Breast epithelium (tissue), 3 donors: ENCODE measurements at regions not wholly inside any gene's neighbourhood (a gene's known extent, or its start where the extent isn't known, plus 50 kb on each side); places are given as distances from the start of the nearest gene placed in this dataset.

ENCODE experiments used
- POLR2A ChIP-seq: fragments of 450-650 bp; IDR thresholded peaks from one replicate; pipeline ENCODE4 v1.6.1; 2016; ENCODE audit warnings: antibody characterized with exemption, mild to moderate bottlenecking, moderate library complexity
- POLR2AphosphoS5 ChIP-seq, 3 donors: sonication (generic); formaldehyde crosslinking; IDR thresholded peaks; one replicate each; pipeline ENCODE4 v1.6.1; 2017; ENCODE audit warnings: antibody characterized with exemption in 3 of 3
- TF ChIP-seq, protein P1 (sequence below), 3 donors: fragments of 450-650 bp; IDR thresholded peaks; one replicate each; pipeline ENCODE4 v1.5.1; 2016 to 2017; ENCODE audit warnings: antibody characterized with exemption in 3 of 3, mild to moderate bottlenecking in 3 of 3, moderate library complexity in 3 of 3

DNA sequence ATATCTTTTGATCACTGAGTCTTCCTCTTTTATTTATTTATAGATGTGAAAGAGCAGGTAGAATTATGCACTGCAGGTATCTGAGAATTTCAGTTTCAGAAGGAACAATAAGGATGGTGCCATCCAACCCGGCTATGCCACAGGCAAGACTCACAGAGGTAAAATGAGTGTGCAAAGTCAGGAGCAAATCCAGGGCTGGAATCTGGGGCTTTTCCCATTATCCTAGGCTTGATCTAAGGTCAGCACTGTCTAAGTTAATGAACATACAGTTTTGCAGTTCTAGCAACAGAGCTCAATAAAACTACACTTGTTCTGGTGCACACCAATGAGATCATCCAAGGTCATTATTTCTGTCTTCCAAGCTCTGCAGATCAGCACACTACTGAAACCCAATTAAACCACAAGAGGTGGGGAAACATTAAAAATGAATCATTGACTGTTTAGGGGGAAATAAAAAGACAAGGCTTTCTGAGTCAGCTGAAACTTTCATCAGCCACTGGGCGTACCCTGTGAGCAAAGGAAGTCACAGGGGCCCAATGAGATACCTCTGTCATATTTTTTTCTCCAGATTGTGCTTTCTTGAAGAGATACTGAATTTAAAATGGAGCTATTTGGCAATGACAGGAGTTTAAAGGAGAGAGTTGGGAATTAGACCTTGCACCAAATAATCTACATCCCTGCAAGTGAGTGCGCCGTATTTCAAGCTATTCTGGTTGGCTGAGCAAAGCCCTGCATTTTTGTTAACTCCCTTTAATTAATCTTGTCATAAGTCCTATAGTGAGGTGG, 662.2 kb upstream of the ZNF608 start:
- TF ChIP-seq, protein P1, sequence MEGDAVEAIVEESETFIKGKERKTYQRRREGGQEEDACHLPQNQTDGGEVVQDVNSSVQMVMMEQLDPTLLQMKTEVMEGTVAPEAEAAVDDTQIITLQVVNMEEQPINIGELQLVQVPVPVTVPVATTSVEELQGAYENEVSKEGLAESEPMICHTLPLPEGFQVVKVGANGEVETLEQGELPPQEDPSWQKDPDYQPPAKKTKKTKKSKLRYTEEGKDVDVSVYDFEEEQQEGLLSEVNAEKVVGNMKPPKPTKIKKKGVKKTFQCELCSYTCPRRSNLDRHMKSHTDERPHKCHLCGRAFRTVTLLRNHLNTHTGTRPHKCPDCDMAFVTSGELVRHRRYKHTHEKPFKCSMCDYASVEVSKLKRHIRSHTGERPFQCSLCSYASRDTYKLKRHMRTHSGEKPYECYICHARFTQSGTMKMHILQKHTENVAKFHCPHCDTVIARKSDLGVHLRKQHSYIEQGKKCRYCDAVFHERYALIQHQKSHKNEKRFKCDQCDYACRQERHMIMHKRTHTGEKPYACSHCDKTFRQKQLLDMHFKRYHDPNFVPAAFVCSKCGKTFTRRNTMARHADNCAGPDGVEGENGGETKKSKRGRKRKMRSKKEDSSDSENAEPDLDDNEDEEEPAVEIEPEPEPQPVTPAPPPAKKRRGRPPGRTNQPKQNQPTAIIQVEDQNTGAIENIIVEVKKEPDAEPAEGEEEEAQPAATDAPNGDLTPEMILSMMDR (IDR thresholded peaks at IDR 0.05), result no peak
- no peak for TF ChIP-seq POLR2A
- no peak for TF ChIP-seq POLR2AphosphoS5 (IDR thresholded peaks at IDR 0.05)
